T-helper 2 cell (primary cell): ENCODE measurements at regions not wholly inside any gene's neighbourhood (a gene's known extent, or its start where the extent isn't known, plus 50 kb on each side); places are given as distances from the start of the nearest gene placed in this dataset.

ENCODE experiments used
- DNase-seq, 5 experiments: peaks; one replicate each; pipeline versions ENCODE4 v3.0.0 to v3.0.0-alpha.2; 2012 to 2022

DNA sequence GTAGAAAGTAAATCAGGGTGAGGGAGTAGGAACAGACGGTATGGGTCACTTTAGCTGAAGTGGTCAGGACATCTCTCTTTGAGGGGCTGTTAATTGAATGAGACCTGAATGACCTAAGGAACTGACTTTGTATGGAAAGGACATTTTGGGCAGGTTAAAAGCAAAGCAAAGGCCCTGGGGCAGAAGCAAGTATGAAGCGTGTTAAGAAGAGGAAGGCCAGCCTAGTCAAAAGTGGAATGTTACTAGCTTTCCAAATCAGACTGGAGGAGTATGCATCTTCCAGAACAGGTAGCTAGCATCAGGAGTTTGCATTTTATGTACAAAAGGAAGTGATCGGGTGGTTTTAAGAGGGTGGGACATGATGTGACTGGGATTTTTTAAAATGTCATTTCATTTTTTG is 70.9 kb upstream of the PCGF5 start:
- DNase-seq = no peak

DNA sequence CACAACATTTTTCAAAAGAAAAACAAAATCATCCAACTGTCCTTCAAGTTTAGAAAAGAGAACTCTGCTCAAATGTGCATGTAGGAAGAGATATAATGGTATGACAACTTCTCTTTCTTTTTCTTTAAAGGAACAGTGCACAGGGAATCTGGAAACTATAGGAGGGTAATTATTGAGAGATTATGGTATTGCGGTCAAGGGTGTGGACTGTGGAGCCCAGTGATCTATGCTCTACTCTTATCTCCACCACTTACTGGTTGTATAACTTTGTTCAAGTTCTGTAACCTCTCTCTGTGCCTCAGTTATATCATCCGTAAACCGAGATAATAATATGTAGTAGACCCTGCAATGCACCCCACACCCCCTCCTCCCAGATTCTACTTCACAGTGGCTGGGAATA is 69.8 kb upstream of the PCGF5 start:
- no peak for DNase-seq

- DNase-seq = no peak
Measured at GRCh38 chr10:91153508-91153907, 67.0 kb upstream of the PCGF5 start.

GRCh38 chr10:91154842-91155241 is 65.6 kb upstream of the PCGF5 start:
- no peak for DNase-seq

- DNase-seq = no peak
Measured at GRCh38 chr10:91156196-91156595, 64.3 kb upstream of the PCGF5 start.

GRCh38 chr10:91159254-91159783 is 61.1 kb upstream of the PCGF5 start:
- DNase-seq = no peak

DNA sequence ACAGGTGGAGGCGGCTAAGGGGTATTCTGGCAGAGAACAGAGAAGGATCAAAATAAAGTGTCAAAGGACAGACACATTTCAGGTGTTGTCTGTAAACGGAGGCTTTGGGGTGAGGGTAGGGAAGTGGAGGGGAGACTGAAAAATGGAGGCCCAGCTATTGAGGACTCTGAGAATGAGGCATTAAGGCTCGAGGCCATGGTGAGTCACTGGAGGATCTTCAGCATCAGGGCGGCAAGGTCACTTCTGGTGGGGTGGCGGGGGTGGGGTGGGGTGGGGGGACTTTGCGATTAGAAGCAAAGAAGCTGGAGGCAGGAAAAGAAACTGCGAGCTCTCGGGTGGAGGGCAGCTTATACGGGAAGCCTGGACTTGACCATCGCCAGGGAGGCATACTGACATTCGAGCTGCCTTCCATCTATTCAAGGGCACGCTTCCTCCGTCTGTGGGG is 58.4 kb upstream of the PCGF5 start:
- DNase-seq = peak in 1 of 5 experiments; percentile 29

- peak; percentile 55 to 82 (median 74) for DNase-seq
Measured at GRCh38 chr10:91162495-91163268, 57.8 kb upstream of the PCGF5 start.

GRCh38 chr10:91163269-91163868 is 57.1 kb upstream of the PCGF5 start:
- peak; percentile 58 to 90 (median 80) for DNase-seq

DNA sequence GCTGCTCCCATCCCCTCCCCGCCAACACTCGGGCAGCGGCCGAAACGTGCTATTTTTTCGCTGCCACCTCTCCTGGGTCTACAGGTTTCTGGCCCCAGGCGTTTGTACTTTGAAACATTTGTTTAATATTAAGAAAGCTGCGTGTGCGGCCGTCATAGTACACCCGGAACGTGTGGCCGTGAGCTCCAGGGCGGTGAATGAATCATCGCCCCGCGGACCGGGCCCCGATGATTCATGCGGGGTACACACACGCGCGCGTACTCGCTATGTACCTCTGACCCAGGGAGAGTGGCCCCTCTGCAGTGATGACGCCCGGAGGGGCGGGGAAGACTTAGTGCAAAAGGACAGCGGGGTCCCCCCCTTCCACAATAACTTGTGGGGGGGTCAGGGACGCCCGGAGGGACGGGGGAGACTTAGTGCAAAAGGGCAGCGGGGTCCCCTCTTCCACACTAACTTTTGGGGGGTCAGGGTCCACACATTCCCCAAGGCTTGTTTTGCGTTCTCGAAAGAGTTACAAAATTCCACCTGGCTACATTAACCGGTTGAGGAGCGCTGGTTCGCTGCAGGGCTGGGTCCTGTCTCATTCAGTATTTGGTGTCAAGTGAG is 56.5 kb upstream of the PCGF5 start:
- DNase-seq = peak; percentile 18 to 71 (median 51)

DNA sequence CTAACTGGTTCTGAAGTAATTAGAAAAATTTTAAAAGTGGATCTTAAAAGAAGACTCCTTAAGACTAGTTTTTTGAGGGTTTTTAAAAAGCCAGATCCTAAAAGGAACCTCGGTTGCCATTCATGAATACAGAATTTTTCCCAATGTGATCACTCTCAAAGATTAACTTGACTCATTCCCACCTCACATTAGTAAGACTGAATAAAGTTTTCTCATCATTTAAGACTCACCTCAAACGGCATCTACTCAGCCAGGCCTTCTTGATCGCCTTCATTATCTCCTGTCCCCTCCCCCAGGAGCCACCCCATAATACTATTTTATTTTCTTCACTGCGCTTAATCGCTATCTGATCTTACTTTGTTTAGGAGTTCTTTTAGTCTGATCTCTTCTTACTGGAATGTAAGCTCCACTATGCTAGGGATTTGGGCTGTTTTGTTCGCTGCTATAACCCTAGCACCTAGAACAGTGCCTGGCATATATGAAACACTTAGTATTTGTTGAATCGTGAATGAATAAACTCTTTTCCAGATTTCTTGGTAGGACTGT is 55.9 kb upstream of the PCGF5 start:
- no peak for DNase-seq

DNA sequence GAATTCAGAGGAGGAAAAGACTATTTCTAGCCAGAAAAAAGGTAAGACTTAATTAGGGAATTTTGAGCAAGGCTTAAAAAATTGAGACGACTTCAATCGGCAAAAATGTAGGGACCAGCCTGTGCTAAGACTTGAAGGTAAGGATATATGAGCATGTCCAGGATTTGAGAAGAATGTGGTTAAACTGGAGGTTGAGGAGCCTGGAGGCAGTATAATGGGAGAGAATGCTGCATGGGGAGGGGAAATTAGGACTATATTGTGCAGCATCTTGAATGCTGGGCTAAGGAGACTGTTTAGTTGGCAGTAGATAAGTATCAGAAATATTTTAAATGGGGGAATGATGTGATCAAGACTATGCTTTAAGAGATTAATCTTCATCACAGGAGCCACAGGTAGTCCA is 53.1 kb upstream of the PCGF5 start:
- DNase-seq = no peak

- DNase-seq = no peak
Measured at GRCh38 chr10:91170418-91170817, 50.0 kb upstream of the PCGF5 start.
